Bronchial epithelial cell (primary cell): ENCODE measurements at regions not wholly inside any gene's neighbourhood (a gene's known extent, or its start where the extent isn't known, plus 50 kb on each side); places are given as distances from the start of the nearest gene placed in this dataset.

ENCODE experiments used
- DNase-seq: peaks from one replicate; pipeline ENCODE4 v3.0.0-alpha.2; 2010; ENCODE audit warnings: low read depth
- FAIRE-seq: peaks from 2 replicates; lab custom pipeline; 2011; peaks lifted over from hg19 to GRCh38; lab: Jason Lieb, UNC
- H3K27me3 ChIP-seq: 2 replicates; pipeline ENCODE4 v1.5.1; 2011; ENCODE audit warnings: low read length; ENCODE audit not compliant: control insufficient read depth, insufficient read depth
- H3K36me3 ChIP-seq: 2 replicates; pipeline ENCODE4 v1.5.1; 2011; ENCODE audit warnings: low read length; ENCODE audit not compliant: control insufficient read depth, insufficient read depth
- H3K4me3 ChIP-seq: 2 replicates; pipeline ENCODE4 v1.5.1; 2011; ENCODE audit warnings: mild to moderate bottlenecking, low read depth, low read length, control low read depth
- CTCF ChIP-seq: IDR thresholded peaks from 2 replicates; pipeline ENCODE4 v1.5.1; 2011; ENCODE audit warnings: mild to moderate bottlenecking, moderate library complexity, low read length, control low read depth, inconsistent platforms; ENCODE audit not compliant: insufficient read depth, severe bottlenecking

GRCh38 chr14:54221971-54222370 is 174.8 kb upstream of the CDKN3 start:
- no peak for TF ChIP-seq CTCF
- no peaks in the 10 kb centered on the region for H3K36me3 ChIP-seq
- H3K27me3 ChIP-seq: no peaks in the 10 kb centered on the region
- no peak for FAIRE-seq
- DNase-seq: no peak
- H3K4me3 ChIP-seq: no peak overlapping the region

DNA sequence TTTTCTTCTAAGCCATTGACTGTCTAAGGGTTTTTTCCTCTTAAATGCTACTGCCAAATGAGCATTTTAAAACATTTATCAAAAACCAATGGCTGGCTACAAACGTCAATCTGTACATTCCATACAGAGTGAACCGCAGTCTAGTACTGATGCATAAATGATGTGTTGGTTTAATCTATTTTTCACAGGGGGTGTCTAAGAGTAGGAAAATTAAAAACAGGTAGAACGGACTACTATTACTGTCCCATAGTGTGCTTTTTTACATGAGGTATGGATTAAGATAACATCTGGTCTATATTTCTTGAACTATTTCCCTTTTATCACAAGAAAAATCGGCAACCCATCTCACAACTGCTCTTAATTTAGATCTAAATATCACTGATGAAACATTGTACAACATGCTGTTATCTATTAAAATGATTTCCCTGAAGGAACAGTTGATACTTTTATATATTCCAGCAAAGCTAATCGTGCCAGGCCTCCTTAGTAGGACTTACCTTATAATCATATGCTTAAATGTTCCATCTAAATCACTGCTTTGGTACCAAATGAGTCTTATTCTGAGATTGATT is 172.9 kb upstream of the CDKN3 start:
- Histone ChIP-seq H3K36me3 (no peaks in the 10 kb centered on the region), H3K27me3 (no peaks in the 10 kb centered on the region), H3K4me3 (no peak overlapping the region)
- no peak for DNase-seq
- TF ChIP-seq CTCF: no peak
- FAIRE-seq: no peak

GRCh38 chr14:54225457-54226060 is 171.2 kb upstream of the CDKN3 start:
- no peak for TF ChIP-seq CTCF
- Histone ChIP-seq H3K27me3 (no peaks in the 10 kb centered on the region), H3K4me3 (no peak overlapping the region), H3K36me3 (no peaks in the 10 kb centered on the region)
- no peak for FAIRE-seq
- no peak for DNase-seq

DNA sequence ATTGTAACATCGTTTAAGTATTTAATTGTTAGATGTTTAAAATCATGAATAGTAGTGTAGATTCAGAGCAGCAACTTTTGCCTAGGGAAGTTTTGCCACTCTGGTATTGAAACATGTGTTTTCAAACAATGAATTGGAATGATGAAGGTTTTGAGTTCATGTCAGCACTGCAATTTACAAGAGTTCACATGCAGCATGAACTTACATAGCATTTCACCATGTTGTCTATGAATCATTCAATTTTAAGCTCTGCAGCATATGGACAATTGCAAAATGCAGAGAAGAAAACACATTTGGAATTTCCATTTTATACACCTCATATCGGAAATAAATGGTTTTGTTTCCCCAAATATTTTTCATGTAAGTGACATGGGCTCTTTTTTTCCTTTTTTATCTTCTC is 170.7 kb upstream of the CDKN3 start:
- H3K27me3 ChIP-seq: no peaks in the 10 kb centered on the region
- no peak for TF ChIP-seq CTCF
- no peaks in the 10 kb centered on the region for H3K36me3 ChIP-seq
- FAIRE-seq: no peak
- DNase-seq: peak; percentile 68
- no peak overlapping the region for H3K4me3 ChIP-seq

- Histone ChIP-seq H3K4me3 (no peak overlapping the region), H3K27me3 (no peaks in the 10 kb centered on the region), H3K36me3 (no peaks in the 10 kb centered on the region)
- no peak for DNase-seq
- no peak for TF ChIP-seq CTCF
- FAIRE-seq: no peak
These were observed 170.2 kb upstream of the CDKN3 start for GRCh38 chr14:54226558-54226957.

DNA sequence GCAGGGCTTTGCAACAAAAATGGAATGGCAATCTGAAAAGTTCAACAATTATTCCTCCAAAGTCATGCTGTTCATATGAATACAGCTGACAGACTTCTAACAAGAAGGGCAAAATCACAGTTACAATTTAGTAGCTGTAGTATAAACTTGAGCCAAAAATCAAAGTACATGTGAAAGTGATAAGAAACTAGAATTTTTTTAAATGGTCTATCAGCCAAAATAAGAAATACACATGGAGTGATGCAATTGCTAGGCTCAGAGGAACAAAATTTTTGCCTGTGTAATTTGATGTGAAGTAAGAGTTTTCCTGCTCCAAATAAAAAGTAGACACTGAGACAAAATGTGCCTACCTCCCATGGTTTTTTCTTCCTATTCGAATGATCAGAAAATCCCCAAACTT is 167.7 kb upstream of the CDKN3 start:
- no peak for FAIRE-seq
- no peak for DNase-seq
- Histone ChIP-seq H3K4me3 (no peak overlapping the region), H3K36me3 (no peaks in the 10 kb centered on the region), H3K27me3 (no peaks in the 10 kb centered on the region)
- no peak for TF ChIP-seq CTCF
